ENCODE measurements at regions not wholly inside any gene's neighbourhood (a gene's known extent, or its start where the extent isn't known, plus 50 kb on each side); places are given as distances from the start of the nearest gene placed in this dataset.

GRCh38 chr4:11116940-11117339 lies 311.8 kb downstream of the HS3ST1 start:
- no peak for TF ChIP-seq CTCF (IDR thresholded peaks at IDR 0.05 in 4 of 5, conservative IDR thresholded peaks at IDR 0.05 in 1 of 5)
- no peak for TF ChIP-seq POLR2A (IDR thresholded peaks at IDR 0.05)

All from gastrocnemius medialis (tissue), 4 donors.